ENCODE measurements at regions not wholly inside any gene's neighbourhood (a gene's known extent, or its start where the extent isn't known, plus 50 kb on each side); places are given as distances from the start of the nearest gene placed in this dataset.

DNA sequence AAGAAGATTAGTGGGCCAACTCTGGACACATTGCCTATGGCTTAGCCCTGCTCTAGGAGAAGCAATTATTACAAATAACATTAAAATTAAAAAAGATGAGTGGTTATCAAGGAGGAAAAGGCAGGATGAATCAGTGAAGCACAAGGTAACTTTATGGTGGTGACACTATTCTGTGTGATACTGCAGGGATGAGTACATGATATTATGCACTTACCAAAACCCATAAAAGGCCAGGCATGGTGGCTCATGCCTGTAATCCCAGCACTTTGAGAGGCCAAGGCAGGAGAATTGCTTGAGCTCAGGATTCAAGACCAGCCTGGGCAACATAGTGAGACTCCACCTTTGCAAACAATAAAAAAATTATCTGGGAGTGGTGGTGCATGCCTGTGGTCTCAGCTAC is 344.3 kb upstream of the CDIN1 start:
- TF ChIP-seq POLR2A (IDR thresholded peaks at IDR 0.05): no peak
- TF ChIP-seq, protein P1, sequence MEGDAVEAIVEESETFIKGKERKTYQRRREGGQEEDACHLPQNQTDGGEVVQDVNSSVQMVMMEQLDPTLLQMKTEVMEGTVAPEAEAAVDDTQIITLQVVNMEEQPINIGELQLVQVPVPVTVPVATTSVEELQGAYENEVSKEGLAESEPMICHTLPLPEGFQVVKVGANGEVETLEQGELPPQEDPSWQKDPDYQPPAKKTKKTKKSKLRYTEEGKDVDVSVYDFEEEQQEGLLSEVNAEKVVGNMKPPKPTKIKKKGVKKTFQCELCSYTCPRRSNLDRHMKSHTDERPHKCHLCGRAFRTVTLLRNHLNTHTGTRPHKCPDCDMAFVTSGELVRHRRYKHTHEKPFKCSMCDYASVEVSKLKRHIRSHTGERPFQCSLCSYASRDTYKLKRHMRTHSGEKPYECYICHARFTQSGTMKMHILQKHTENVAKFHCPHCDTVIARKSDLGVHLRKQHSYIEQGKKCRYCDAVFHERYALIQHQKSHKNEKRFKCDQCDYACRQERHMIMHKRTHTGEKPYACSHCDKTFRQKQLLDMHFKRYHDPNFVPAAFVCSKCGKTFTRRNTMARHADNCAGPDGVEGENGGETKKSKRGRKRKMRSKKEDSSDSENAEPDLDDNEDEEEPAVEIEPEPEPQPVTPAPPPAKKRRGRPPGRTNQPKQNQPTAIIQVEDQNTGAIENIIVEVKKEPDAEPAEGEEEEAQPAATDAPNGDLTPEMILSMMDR (IDR thresholded peaks at IDR 0.05 in 4 of 5, conservative IDR thresholded peaks at IDR 0.05 in 1 of 5): no peak
